ENCODE measurements at regions not wholly inside any gene's neighbourhood (a gene's known extent, or its start where the extent isn't known, plus 50 kb on each side); places are given as distances from the start of the nearest gene placed in this dataset.

DNA sequence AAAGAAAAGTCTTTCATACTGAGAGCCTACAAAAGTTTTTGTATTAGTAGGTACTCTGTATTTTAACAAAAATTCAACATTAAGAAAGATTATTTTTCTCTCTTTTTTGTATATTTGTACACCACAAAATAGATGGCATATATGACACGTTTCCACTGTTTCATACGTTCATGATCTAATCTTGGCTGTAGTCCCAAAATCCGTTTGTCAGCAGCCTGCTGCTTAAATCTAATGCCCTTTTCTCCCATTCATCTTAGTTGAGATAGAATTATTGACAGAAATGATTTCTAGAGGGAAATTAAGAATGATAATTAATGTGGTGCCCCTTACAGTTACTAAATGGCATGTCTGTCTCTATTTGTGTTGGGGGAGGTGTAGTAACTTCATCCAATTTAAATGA lies 140.7 kb upstream of the NOVA1 start:
- no peaks in the 10 kb centered on the region for H3K36me3 ChIP-seq (ENCODE audit: insufficient read depth, low read length)
- no peaks in the 10 kb centered on the region for H3K27me3 ChIP-seq (ENCODE audit: insufficient read depth, low read depth, low read length)
- H3K27ac ChIP-seq (ENCODE audit: low read length): no peak overlapping the region
- H3K9me2 ChIP-seq (ENCODE audit: insufficient read depth, low read length): no peaks in the 10 kb centered on the region
- TF ChIP-seq RAD21 (conservative IDR thresholded peaks at IDR 0.05) (no peak), SMC3 (conservative IDR thresholded peaks at IDR 0.05; ENCODE audit: poor library complexity) (no peak), TAF1 (IDR thresholded peaks at IDR 0.05; ENCODE audit: low read depth) (no peak), EZH2 (IDR thresholded peaks at IDR 0.05; ENCODE audit: borderline replicate concordance, insufficient read depth, low read length, poor library complexity, severe bottlenecking) (no peak), EP300 (conservative IDR thresholded peaks at IDR 0.05; ENCODE audit: poor library complexity, severe bottlenecking) (no peak), MXI1 (conservative IDR thresholded peaks at IDR 0.05; ENCODE audit: poor library complexity, severe bottlenecking) (no peak), POLR2AphosphoS5 (IDR thresholded peaks at IDR 0.05) (no peak)
- TF ChIP-seq, protein P1, sequence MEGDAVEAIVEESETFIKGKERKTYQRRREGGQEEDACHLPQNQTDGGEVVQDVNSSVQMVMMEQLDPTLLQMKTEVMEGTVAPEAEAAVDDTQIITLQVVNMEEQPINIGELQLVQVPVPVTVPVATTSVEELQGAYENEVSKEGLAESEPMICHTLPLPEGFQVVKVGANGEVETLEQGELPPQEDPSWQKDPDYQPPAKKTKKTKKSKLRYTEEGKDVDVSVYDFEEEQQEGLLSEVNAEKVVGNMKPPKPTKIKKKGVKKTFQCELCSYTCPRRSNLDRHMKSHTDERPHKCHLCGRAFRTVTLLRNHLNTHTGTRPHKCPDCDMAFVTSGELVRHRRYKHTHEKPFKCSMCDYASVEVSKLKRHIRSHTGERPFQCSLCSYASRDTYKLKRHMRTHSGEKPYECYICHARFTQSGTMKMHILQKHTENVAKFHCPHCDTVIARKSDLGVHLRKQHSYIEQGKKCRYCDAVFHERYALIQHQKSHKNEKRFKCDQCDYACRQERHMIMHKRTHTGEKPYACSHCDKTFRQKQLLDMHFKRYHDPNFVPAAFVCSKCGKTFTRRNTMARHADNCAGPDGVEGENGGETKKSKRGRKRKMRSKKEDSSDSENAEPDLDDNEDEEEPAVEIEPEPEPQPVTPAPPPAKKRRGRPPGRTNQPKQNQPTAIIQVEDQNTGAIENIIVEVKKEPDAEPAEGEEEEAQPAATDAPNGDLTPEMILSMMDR (IDR thresholded peaks at IDR 0.05; ENCODE audit: poor library complexity, severe bottlenecking): no peak
- TF ChIP-seq, protein P2, sequence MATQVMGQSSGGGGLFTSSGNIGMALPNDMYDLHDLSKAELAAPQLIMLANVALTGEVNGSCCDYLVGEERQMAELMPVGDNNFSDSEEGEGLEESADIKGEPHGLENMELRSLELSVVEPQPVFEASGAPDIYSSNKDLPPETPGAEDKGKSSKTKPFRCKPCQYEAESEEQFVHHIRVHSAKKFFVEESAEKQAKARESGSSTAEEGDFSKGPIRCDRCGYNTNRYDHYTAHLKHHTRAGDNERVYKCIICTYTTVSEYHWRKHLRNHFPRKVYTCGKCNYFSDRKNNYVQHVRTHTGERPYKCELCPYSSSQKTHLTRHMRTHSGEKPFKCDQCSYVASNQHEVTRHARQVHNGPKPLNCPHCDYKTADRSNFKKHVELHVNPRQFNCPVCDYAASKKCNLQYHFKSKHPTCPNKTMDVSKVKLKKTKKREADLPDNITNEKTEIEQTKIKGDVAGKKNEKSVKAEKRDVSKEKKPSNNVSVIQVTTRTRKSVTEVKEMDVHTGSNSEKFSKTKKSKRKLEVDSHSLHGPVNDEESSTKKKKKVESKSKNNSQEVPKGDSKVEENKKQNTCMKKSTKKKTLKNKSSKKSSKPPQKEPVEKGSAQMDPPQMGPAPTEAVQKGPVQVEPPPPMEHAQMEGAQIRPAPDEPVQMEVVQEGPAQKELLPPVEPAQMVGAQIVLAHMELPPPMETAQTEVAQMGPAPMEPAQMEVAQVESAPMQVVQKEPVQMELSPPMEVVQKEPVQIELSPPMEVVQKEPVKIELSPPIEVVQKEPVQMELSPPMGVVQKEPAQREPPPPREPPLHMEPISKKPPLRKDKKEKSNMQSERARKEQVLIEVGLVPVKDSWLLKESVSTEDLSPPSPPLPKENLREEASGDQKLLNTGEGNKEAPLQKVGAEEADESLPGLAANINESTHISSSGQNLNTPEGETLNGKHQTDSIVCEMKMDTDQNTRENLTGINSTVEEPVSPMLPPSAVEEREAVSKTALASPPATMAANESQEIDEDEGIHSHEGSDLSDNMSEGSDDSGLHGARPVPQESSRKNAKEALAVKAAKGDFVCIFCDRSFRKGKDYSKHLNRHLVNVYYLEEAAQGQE (IDR thresholded peaks at IDR 0.05; ENCODE audit: borderline replicate concordance): no peak
- H3K9me3 ChIP-seq (ENCODE audit: low read length): no peaks in the 10 kb centered on the region
- H2AFZ ChIP-seq (ENCODE audit: low read depth, low read length): no peak overlapping the region
- H4K20me1 ChIP-seq (ENCODE audit: insufficient read depth): no peaks in the 10 kb centered on the region
- H3K4me2 ChIP-seq (ENCODE audit: low read length): no peak overlapping the region
- H3K4me3 ChIP-seq (ENCODE audit: low read length): no peak overlapping the region
- H3F3A ChIP-seq (ENCODE audit: insufficient read depth, low read length, poor library complexity, severe bottlenecking): peaks cover 3% of the 10 kb centered on the region
- H3K79me2 ChIP-seq (replicated peaks; ENCODE audit: insufficient read depth, low read length): no peaks in the 10 kb centered on the region
- no peak overlapping the region for H3K9ac ChIP-seq (ENCODE audit: low read length)

DNA sequence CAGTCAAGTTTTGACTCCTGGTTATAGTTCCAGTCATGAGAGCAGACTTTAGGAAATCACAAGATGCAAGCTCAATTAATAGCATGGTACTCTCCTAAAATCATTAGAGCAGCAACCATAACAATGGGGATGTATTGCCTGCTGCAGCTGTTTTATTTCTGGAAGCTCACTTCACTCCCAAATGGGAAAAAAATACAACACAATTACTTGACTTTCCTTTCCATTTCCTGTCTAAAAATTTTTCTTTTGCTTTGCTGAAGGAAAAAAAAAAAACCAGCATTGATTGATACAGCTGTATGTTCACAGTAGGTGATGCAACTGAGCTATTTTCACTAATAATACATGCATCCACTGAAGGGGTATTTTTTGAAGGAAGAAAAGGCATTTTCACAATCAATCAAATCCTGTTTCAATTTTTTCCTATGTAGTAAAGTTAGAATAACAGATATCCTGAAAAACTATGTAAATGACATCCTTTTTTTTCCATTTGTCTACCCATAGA lies 143.9 kb upstream of the NOVA1 start:
- H3K27me3 ChIP-seq (ENCODE audit: insufficient read depth, low read depth, low read length): no peaks in the 10 kb centered on the region
- TF ChIP-seq MXI1 (conservative IDR thresholded peaks at IDR 0.05; ENCODE audit: poor library complexity, severe bottlenecking) (no peak), SMC3 (conservative IDR thresholded peaks at IDR 0.05; ENCODE audit: poor library complexity) (peak; percentile 43), POLR2AphosphoS5 (IDR thresholded peaks at IDR 0.05) (no peak), TAF1 (IDR thresholded peaks at IDR 0.05; ENCODE audit: low read depth) (no peak), RAD21 (conservative IDR thresholded peaks at IDR 0.05) (peak; percentile 56), EP300 (conservative IDR thresholded peaks at IDR 0.05; ENCODE audit: poor library complexity, severe bottlenecking) (peak; percentile 32), EZH2 (IDR thresholded peaks at IDR 0.05; ENCODE audit: borderline replicate concordance, insufficient read depth, low read length, poor library complexity, severe bottlenecking) (no peak)
- TF ChIP-seq, protein P1 (IDR thresholded peaks at IDR 0.05; ENCODE audit: poor library complexity, severe bottlenecking): peak; percentile 37
- TF ChIP-seq, protein P2 (IDR thresholded peaks at IDR 0.05; ENCODE audit: borderline replicate concordance): peak; percentile 81
- no peaks in the 10 kb centered on the region for H4K20me1 ChIP-seq (ENCODE audit: insufficient read depth)
- H3K36me3 ChIP-seq (ENCODE audit: insufficient read depth, low read length): no peaks in the 10 kb centered on the region
- H2AFZ ChIP-seq (ENCODE audit: low read depth, low read length): no peak overlapping the region
- H3K9me3 ChIP-seq (ENCODE audit: low read length): no peaks in the 10 kb centered on the region
- no peaks in the 10 kb centered on the region for H3K79me2 ChIP-seq (replicated peaks; ENCODE audit: insufficient read depth, low read length)
- H3K9me2 ChIP-seq (ENCODE audit: insufficient read depth, low read length): no peaks in the 10 kb centered on the region
- no peak overlapping the region for H3K4me2 ChIP-seq (ENCODE audit: low read length)
- H3K4me3 ChIP-seq (ENCODE audit: low read length): no peak overlapping the region
- peak overlapping the region; percentile 9 for H3K27ac ChIP-seq (ENCODE audit: low read length)
- peaks cover 3% of the 10 kb centered on the region for H3F3A ChIP-seq (ENCODE audit: insufficient read depth, low read length, poor library complexity, severe bottlenecking)
- no peak overlapping the region for H3K9ac ChIP-seq (ENCODE audit: low read length)
